GM18907 (cell line): ENCODE measurements at regions not wholly inside any gene's neighbourhood (a gene's known extent, or its start where the extent isn't known, plus 50 kb on each side); places are given as distances from the start of the nearest gene placed in this dataset.
"Not testable (repeated sequence)": the region's sequence is repeated elsewhere in the genome, so short reads cannot be mapped to it uniquely, and the experiment has no call there.

Source experiments
- ATAC-seq: cut with Tn5 transposase; IDR thresholded peaks from one replicate; pipeline ENCODE4 v1.9.1; 2021; ENCODE audit warnings: mild to moderate bottlenecking, moderate library complexity; ENCODE audit not compliant: unreplicated experiment

DNA sequence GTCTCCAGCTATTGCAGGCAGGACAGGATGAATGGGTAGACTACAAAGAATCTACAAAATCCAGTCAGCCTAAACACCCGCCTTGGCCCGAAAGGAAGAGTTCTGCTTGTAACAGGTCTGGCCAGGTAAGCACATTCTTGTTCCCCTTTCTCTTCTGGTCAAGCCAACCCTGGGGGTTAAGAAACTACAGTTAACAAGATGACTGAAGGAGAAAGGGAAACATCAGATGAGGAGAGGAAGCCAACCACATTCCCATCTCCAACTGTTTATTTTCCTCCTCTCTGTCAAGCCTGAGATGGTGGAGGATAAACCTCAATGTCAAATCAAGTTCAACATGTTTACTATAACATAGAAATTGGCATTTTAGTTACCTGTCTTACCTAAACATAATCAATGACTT lies 198.9 kb downstream of the IPMK start:
- ATAC-seq, result no peak

GRCh38 chr10:58066979-58067378 lies 200.7 kb downstream of the IPMK start:
- ATAC-seq, result no peak

DNA sequence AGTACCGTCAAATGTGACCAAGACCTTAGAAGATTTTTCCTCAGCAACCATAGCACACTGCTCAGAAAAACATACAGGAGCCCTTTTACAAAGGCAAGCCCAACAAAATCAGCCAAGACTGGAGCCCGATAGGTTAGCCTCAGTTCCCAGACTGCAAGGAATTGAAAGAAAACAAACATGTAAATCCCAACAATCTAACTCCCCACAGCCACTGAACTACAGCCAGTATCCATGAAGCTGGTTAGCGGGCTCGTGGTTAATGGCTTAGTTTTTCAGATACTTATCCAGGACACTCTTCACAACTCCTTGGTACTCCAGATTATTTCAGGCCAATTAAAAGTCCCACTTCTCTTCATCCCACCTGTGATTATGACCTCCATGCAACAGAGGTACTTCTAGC lies 201.6 kb downstream of the IPMK start:
- ATAC-seq, result no peak

DNA sequence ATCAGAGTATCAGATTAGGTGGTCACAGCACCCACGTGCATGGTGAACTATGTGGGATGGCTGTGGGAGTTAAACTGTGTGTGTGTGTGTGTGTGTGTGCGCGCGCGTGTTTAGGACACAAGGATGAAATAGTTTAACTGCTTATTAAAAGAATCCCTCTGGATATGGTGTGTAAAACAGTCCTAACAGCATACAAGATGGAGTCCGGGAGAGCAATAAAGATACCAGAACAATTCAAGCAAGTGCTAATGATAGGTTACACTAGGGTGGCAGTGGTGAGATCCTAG lies 202.2 kb downstream of the IPMK start:
- peak; percentile 6 for ATAC-seq

DNA sequence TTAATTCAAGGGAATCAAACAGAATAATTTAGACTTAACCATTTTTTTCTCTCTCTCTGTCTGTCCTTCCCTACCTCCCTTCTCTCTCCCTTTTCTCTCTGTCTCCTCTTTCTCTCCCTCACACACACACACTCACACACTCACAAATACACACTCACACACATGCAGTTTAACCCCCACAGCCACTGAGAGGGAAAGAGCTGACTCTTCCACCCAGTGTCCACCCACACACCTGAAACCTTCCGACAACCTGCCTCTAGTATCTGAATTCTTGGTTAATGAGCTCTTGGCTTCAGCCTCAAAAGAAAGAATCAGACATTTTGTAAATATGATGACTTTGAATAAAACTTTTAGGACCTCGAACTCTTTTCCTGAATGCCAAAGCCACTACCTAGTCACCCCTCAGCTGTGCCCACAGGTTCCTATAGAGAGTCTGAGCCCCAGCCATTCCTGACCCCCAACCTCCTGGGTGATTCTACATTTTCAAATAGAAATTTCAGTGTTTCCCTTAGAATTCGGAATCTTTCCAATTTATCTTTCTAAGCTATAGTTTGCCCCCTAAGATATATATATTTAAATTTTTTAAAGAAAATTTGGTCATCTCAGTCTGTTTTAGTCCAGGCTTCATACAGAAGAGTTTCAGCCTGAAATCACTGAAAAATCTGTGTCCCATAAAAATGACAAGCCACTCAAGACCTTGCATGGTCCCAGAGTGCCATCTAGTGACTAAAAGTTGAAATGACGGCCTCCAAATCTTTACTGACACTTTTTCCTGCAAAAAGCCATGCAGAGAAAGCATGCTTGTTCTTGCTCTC lies 202.8 kb downstream of the IPMK start:
- ATAC-seq, result peak; percentile 61

DNA sequence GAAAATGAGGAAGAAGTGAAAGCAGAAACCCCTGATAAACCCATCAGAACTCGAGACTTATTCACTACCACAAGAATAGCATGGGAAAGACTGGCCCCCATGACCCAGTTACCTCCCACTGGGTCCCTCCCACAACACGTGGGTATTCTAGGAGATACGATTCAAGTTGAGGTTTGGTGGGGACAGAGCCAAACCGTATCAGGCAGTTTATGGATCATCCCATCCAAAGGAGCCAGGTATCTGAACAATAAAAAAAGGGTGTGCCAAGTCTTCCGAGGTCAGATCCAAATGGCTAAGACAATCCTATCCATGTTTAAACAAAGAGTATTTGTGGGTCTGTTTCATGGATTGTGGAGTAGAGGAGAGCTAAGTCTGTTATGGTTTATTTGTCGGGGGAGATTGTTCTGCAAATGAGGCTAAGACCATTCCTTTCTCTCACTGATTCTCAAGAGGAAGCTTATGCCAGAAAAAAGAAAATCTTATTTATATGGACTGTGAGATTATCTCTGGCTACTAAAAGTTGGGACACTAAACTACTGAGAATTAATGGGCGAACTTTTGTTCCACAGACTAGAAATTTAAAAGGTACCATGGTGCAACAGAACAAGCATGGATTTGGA lies 203.7 kb downstream of the IPMK start:
- no peak for ATAC-seq

- ATAC-seq, result not testable (repeated sequence)
These were observed 209.0 kb downstream of the IPMK start for GRCh38 chr10:58058683-58059082.

GRCh38 chr10:58054881-58055280 lies 212.8 kb downstream of the IPMK start:
- ATAC-seq, result no peak

GRCh38 chr10:58052772-58053171 lies 214.9 kb downstream of the IPMK start:
- ATAC-seq, result no peak

DNA sequence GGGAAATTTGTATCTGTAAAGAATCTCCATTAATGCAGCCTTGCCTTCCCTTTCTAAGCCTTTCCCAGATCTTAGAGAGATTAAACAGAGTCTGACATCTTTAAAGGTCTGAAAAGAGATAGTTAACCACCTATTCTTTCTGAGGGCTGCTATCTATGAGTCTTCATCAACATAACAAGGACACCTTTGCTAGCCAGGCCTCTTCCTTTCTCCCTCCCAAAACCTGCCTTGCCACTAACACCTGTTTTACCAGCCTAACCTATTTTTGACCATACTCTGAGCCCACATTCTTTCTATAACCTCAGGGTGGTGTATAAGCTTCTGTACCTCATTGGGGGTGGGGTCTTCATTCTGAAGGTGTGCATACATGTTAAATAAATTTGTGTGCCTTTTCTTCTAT lies 217.1 kb downstream of the IPMK start:
- no peak for ATAC-seq

GRCh38 chr10:58048936-58049335 lies 218.8 kb downstream of the IPMK start:
- no peak for ATAC-seq

- no peak for ATAC-seq
These were observed 223.6 kb downstream of the IPMK start for GRCh38 chr10:58044072-58044471.

- ATAC-seq, result no peak
These were observed 225.8 kb downstream of the IPMK start for GRCh38 chr10:58041901-58042300.

GRCh38 chr10:58030208-58030607 lies 237.5 kb downstream of the IPMK start:
- no peak for ATAC-seq

- ATAC-seq, result no peak
These were observed 238.9 kb downstream of the IPMK start for GRCh38 chr10:58028597-58029366.

- ATAC-seq, result no peak
These were observed 240.3 kb downstream of the IPMK start for GRCh38 chr10:58027426-58027825.

DNA sequence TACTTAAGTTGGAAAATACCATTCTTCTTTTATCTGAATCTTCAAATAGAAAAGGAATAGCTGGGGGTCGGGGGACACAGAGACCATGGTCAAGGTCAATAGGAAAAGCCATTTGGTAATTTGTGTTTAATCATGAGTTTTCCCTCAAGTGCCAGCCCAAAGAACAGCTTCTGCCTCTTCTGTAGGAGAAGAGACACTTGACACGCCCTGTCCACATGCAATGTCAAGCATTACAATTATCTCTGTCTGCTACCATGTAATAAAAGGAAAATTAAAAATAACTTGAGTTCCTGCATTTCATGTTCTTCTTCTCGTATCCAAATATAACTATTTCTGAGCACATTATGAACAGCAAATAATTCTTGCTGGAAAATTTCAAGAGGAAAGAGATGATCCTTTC lies 241.7 kb downstream of the IPMK start:
- no peak for ATAC-seq

DNA sequence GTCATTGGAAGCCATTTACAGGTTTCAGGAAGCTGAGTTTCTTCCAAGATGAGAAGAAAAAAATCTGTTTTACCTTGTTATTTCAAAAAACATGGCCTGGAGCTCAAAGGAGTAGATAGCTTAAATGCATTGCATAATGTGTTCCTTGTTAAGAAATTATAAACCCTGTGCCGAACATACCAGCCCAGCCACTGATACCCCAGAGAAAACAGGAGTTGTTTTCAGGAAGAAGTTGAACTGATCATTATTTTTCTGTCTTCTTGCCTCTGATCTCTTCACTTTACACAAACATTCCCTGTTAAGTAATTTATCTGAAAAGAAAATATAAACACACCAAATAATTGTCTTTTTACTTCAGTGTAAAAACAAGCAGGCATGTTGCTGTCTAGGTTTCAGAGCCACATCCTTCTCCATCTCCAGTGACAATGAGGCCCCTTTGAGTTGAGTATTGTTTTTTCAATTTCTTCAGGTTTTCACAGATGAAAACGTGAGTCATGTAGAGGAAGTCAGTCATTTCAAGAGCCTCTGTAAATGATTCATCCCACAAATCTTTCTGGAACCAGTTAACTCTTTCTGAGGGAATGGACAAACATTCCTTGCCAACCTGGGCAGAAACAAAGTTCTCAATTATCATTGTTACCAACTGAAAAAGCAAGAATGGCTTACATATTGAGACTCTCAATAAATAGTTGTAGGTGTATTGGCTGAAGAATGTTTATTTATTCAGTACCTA lies 244.2 kb downstream of the IPMK start:
- peak; percentile 63 for ATAC-seq

DNA sequence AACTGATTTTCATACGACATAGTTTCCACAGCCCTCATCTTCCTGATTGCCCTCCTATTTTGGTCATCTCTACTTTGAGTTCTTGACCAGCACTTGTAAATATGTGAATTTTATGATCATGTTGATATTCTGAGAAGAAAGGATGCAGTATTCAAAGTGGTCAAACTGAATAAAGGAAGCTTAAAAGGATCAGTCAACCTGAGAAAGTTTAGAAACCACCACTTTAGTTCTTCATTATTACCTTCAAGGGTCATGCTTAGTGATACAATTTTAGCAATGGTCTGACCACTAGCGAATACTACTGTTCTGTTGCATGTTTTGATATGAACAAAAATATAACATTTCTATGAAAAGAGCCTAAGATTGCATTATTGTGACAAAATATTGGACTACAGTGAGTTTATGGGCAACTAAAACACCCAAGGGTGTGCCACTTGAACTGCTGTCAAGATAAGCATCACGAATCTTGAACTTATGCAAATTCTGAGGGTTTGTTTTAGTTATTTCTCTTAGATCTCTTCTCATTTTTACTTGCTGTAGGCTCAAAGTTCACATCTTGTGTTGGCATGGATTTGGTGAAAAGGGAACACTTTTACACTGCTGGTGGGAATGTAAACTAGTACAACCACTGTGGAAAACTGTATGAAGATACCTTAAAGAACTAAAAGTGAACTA lies 247.7 kb downstream of the IPMK start:
- peak; percentile 69 for ATAC-seq

DNA sequence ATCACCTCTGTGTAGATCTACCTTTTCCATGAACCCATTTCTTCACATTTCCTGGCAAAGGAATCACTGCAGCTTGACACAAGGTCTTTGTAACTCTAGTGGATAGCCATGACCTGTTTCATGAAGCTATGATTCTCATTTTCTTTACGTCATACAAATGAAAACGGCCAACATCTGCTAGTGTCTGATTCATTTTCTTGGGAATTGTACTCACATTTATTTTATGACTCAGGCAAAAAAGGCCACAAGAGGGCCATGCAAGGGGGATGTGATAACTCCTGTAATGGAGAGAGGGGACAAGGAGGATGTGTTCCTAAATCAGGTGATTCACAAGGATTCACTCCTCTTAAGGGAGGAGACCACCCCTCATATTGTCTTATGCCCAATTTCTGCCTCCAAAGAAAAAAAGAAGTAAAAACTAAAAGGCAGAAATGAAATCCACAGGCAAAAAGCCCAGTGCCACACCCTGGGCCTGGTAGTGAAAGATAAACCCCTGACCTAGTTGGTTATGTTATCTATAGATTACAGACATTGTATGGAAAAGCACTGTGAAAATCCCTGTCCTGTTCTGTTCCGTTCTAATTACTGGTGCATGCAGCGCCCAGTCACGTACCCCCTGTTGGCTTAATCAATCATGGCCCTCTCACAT lies 249.9 kb downstream of the IPMK start:
- no peak for ATAC-seq
